Brain microvascular endothelial cell (primary cell): ENCODE measurements at regions not wholly inside any gene's neighbourhood (a gene's known extent, or its start where the extent isn't known, plus 50 kb on each side); places are given as distances from the start of the nearest gene placed in this dataset.

Source experiments
- DNase-seq: peaks from one replicate; pipeline ENCODE4 v3.0.0-alpha.2; 2020
- H3K27ac ChIP-seq: fragments of 250-450 bp; sonication (Bioruptor Pico); 2 replicates; pipeline ENCODE4 v1.5.1; 2020; ENCODE audit warnings: mild to moderate bottlenecking, moderate library complexity
- H3K27me3 ChIP-seq: fragments of 250-450 bp; sonication (Bioruptor Pico); replicated peaks from 2 replicates; pipeline ENCODE4 v1.5.1; 2020; ENCODE audit warnings: mild to moderate bottlenecking
- H3K36me3 ChIP-seq: fragments of 250-450 bp; sonication (Bioruptor Pico); replicated peaks from 2 replicates; pipeline ENCODE4 v1.5.1; 2020; ENCODE audit warnings: mild to moderate bottlenecking
- H3K4me3 ChIP-seq: 2 replicates; pipeline ENCODE4 v1.5.1; 2011; ENCODE audit warnings: low read depth, mild to moderate bottlenecking, control low read depth, low read length, moderate library complexity
- in situ Hi-C: cut with HindIII; loops from 2 replicates; pipeline ENCODE4 v1.10.0; 2017; ENCODE audit warnings: low sequenced_read_pairs, low pct_ligation_motif_present
- TF ChIP-seq, protein P1 (sequence below): IDR thresholded peaks from 2 replicates; pipeline ENCODE4 v1.5.1; 2011; ENCODE audit warnings: low read depth, mild to moderate bottlenecking, moderate library complexity, low read length, control low read depth, inconsistent platforms; ENCODE audit errors: missing control alignments

DNA sequence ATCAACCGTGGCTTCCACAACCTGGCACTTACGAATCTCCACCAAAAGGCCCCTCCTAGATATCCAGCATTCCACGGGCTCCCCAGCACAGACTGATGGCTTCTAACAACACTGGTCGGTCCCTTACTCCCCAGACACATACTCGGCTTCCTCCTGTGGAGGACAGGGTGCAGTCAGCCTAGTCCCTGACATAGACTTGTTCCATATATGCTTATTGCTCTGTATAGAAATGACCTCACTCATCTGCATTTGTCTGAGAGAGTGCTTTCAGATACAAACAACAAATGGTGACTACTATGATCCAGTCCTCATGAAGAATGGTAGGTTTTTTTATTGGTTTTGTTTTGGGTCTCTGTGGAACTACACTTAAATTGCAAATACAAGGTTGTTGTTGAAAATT is 72.4 kb downstream of the TMEM215 start:
- Histone ChIP-seq H3K4me3 (no peak overlapping the region), H3K27ac (no peak overlapping the region), H3K27me3 (no peaks in the 10 kb centered on the region), H3K36me3 (no peaks in the 10 kb centered on the region)
- in situ Hi-C loops: no loop called here
- TF ChIP-seq, protein P1, sequence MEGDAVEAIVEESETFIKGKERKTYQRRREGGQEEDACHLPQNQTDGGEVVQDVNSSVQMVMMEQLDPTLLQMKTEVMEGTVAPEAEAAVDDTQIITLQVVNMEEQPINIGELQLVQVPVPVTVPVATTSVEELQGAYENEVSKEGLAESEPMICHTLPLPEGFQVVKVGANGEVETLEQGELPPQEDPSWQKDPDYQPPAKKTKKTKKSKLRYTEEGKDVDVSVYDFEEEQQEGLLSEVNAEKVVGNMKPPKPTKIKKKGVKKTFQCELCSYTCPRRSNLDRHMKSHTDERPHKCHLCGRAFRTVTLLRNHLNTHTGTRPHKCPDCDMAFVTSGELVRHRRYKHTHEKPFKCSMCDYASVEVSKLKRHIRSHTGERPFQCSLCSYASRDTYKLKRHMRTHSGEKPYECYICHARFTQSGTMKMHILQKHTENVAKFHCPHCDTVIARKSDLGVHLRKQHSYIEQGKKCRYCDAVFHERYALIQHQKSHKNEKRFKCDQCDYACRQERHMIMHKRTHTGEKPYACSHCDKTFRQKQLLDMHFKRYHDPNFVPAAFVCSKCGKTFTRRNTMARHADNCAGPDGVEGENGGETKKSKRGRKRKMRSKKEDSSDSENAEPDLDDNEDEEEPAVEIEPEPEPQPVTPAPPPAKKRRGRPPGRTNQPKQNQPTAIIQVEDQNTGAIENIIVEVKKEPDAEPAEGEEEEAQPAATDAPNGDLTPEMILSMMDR: no peak
- no peak for DNase-seq

DNA sequence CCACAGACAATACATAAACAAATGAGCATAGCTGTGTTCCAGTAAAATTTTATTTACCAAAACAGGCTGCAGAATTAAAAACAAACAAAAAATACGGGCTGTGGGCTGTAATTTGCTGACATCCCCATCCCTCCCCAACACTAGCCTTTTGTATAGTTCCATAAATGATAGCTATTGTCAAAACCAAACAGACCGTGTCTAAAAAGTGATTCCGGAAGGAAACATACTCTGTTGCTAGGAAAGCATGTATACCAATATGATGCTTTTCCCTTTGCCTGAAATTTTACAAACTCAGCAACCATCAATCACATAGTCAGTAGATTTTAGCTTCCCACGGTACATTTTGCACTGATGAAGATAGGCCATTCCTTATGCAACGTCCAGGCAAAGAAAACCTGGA is 80.0 kb downstream of the TMEM215 start:
- Histone ChIP-seq H3K36me3 (no peaks in the 10 kb centered on the region), H3K27me3 (no peaks in the 10 kb centered on the region), H3K27ac (no peak overlapping the region), H3K4me3 (no peak overlapping the region)
- TF ChIP-seq, protein P1: no peak
- in situ Hi-C loops: no loop called here
- DNase-seq: no peak

DNA sequence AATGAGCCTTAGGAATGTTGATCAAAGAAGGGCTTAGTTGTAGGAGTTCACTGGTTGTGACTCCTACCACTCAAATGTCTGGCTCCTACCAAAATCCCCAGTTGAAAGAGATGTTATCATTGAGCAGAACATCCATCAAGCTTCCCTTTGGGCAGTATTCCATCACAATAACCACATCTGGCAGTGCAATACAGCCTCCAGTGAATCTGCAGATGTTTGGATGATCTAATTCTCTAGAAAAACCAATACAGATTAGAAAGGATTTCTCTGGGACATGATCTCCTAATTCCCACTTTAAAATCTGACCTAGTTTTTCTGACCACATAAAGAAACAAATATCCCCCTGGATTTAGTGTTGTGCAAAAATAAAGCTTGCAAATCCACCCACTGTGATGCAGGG is 81.6 kb downstream of the TMEM215 start:
- no peak for DNase-seq
- Histone ChIP-seq H3K36me3 (no peaks in the 10 kb centered on the region), H3K27ac (no peak overlapping the region), H3K27me3 (no peaks in the 10 kb centered on the region), H3K4me3 (no peak overlapping the region)
- TF ChIP-seq, protein P1: no peak
- in situ Hi-C loops: no loop called here

DNA sequence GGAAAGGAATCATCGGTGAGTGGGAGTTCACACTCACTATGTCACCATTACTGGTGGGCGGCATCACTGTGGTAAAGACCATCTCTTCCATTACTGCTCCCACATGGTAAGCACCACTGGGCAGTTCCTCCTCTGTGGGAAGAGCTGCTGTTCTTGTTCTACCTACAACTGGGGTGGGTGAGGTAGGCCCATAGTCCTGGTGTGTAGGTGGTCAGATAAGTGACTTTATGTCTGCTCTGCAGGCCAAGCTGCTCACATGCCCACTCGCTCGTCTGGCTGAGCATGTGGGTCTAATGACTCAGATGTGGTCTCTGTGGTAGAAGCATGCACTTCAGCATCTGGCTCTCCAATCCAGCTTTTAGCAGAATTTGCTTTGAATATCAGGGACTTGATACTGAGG is 82.9 kb downstream of the TMEM215 start:
- DNase-seq: no peak
- H3K4me3 ChIP-seq: no peak overlapping the region
- H3K27me3 ChIP-seq: no peaks in the 10 kb centered on the region
- TF ChIP-seq, protein P1: no peak
- in situ Hi-C loops: no loop called here
- no peaks in the 10 kb centered on the region for H3K36me3 ChIP-seq
- H3K27ac ChIP-seq: no peak overlapping the region

DNA sequence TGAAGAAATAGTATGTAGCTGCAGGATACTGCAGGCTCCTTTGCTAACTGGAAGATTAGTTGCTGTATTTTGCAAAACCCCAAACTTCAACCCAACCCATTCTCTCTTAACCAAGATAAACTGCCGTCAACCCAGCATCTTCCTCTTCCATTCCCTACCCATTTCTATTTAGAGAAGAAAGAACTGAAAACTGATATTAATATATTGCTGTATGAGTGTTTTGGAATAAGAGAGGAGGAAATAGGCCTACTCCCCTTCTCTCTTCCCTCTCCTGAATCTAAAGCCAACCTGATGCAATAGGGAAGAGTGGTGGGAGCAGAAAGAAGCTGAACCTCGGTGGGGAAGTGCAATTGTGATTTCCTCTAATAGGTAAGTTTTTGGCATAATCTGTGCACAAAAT is 83.7 kb downstream of the TMEM215 start:
- in situ Hi-C loops: no loop called here
- Histone ChIP-seq H3K36me3 (no peaks in the 10 kb centered on the region), H3K4me3 (no peak overlapping the region), H3K27me3 (no peaks in the 10 kb centered on the region), H3K27ac (no peak overlapping the region)
- TF ChIP-seq, protein P1: no peak
- DNase-seq: no peak

DNA sequence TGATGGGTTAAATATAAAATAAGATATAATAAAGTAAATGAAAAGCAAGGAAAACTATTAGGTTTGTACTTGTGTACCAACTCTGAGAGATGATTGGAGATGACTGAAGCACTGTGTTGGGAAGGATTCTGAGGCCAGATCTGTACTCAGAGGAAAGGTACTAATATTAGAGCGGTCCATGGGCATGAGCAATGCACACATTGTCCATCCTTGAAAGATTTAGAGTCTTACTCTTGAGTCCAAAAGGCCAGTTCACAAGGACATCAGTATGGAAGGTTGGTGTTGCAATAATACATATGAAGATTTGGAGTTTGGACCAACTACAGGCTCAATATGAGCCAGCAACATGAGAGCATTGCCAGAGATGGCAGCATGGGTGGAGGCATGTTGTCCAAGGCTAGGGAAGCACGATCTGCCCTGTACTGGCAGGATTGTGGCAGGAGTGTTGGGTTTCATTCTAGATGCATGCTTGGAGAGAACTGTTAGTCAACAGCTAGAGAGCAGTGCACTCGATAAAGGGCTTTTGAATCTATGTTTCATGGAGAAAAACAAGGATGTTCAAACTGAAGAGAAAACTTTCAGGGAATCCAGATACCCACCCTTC is 84.4 kb downstream of the TMEM215 start:
- Histone ChIP-seq H3K4me3 (no peak overlapping the region), H3K27ac (no peak overlapping the region), H3K27me3 (no peaks in the 10 kb centered on the region), H3K36me3 (no peaks in the 10 kb centered on the region)
- in situ Hi-C loops: no loop called here
- DNase-seq: no peak
- TF ChIP-seq, protein P1: no peak
